Epithelial cell of esophagus (primary cell): ENCODE measurements at regions not wholly inside any gene's neighbourhood (a gene's known extent, or its start where the extent isn't known, plus 50 kb on each side); places are given as distances from the start of the nearest gene placed in this dataset.

ENCODE experiments used
- DNase-seq: peaks from one replicate; pipeline ENCODE4 v3.0.0; 2010; ENCODE audit warnings: low read depth
- H3K4me3 ChIP-seq: 2 replicates; pipeline ENCODE4 v1.5.1; 2011; ENCODE audit warnings: mild to moderate bottlenecking, low read length, control low read depth
- TF ChIP-seq, protein P1 (sequence below): IDR thresholded peaks from 2 replicates; pipeline ENCODE4 v1.5.1; 2011; ENCODE audit warnings: low read depth, mild to moderate bottlenecking, low read length, control low read depth, inconsistent platforms; ENCODE audit not compliant: insufficient read depth; ENCODE audit errors: missing control alignments

- DNase-seq = peak; percentile 47
- H3K4me3 ChIP-seq = no peak overlapping the region
- TF ChIP-seq, protein P1, sequence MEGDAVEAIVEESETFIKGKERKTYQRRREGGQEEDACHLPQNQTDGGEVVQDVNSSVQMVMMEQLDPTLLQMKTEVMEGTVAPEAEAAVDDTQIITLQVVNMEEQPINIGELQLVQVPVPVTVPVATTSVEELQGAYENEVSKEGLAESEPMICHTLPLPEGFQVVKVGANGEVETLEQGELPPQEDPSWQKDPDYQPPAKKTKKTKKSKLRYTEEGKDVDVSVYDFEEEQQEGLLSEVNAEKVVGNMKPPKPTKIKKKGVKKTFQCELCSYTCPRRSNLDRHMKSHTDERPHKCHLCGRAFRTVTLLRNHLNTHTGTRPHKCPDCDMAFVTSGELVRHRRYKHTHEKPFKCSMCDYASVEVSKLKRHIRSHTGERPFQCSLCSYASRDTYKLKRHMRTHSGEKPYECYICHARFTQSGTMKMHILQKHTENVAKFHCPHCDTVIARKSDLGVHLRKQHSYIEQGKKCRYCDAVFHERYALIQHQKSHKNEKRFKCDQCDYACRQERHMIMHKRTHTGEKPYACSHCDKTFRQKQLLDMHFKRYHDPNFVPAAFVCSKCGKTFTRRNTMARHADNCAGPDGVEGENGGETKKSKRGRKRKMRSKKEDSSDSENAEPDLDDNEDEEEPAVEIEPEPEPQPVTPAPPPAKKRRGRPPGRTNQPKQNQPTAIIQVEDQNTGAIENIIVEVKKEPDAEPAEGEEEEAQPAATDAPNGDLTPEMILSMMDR = no peak
Measured at GRCh38 chr10:53153831-53154230, 381.2 kb upstream of the MBL2 start.

DNA sequence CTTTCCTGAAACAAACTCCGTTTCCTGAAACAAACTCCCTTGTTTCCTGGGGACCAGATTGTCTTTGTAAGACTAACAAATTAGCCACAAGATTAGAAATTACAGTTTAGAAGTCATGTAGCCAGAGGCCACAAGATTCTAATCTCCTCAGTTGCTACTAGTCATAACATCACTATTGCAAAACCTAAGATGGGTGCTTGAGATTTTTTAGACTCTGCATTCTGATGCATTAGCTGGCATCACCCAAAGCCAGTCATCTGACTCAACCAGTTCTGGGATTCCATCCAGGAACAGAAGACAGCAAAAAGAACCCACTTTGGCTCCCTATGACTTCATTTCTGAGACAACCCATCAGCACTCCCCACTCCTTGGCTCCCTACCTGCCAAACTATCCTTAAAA, 367.9 kb upstream of the MBL2 start:
- H3K4me3 ChIP-seq = no peak overlapping the region
- DNase-seq = peak; percentile 90
- TF ChIP-seq, protein P1 = no peak

GRCh38 chr10:53135897-53136253, 363.3 kb upstream of the MBL2 start:
- TF ChIP-seq, protein P1 = no peak
- DNase-seq = no peak
- no peak overlapping the region for H3K4me3 ChIP-seq

GRCh38 chr10:53135213-53135896, 362.8 kb upstream of the MBL2 start:
- no peak for DNase-seq
- TF ChIP-seq, protein P1 = no peak
- no peak overlapping the region for H3K4me3 ChIP-seq

DNA sequence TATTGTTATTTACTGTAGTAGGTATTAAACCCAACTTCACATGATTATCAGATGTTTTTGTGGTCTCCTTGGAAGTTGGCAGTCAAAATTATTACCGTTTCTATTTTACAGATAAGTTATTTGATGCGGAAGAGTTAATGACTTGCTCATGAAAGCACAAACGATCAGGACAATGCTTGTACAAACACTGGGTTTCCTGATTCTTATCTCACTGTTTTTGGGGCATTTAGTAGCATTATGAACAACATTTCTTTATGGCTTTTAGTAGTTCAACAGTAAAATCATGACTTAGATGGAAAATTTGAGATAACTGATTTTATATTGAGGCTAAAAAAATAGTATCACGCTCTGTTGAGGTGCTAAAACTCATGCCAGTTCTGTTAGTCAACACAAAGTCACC, 361.5 kb upstream of the MBL2 start:
- TF ChIP-seq, protein P1 = no peak
- no peak for DNase-seq
- no peak overlapping the region for H3K4me3 ChIP-seq

DNA sequence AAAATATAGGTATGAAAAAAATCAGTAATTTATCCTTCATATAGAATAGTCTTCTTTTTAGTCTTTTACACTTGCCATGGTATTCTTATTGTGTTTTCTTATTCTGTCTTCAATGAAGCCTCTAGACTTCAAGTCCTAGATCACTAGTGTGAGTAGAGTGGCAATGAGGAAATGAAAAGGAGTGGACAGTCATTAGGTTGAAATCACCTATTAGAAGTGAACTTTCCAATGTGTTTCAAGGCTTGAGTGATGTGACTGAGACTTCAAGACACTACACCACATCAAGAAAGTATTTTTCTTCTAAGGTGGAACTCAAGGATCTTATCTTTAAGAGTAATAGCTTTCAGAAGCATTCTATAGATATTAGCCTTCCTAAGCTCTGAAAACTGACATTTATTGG, 357.8 kb upstream of the MBL2 start:
- H3K4me3 ChIP-seq = no peak overlapping the region
- DNase-seq = no peak
- TF ChIP-seq, protein P1 = no peak

GRCh38 chr10:53127686-53128085, 355.1 kb upstream of the MBL2 start:
- TF ChIP-seq, protein P1 = no peak
- H3K4me3 ChIP-seq = no peak overlapping the region

More at GRCh38 chr10:53127686-53128085, 355.1 kb upstream of the MBL2 start:
- DNase-seq = no peak
